HTR-8/SVneo (cell line): ENCODE measurements at regions not wholly inside any gene's neighbourhood (a gene's known extent, or its start where the extent isn't known, plus 50 kb on each side); places are given as distances from the start of the nearest gene placed in this dataset.

ENCODE experiments used
- DNase-seq: peaks from one replicate; pipeline ENCODE4 v3.0.0; 2011; ENCODE audit warnings: low spot score, mixed read lengths; ENCODE audit not compliant: insufficient read length
- FAIRE-seq: peaks from 2 replicates; lab custom pipeline; 2011; peaks lifted over from hg19 to GRCh38; lab: Jason Lieb, UNC

DNA sequence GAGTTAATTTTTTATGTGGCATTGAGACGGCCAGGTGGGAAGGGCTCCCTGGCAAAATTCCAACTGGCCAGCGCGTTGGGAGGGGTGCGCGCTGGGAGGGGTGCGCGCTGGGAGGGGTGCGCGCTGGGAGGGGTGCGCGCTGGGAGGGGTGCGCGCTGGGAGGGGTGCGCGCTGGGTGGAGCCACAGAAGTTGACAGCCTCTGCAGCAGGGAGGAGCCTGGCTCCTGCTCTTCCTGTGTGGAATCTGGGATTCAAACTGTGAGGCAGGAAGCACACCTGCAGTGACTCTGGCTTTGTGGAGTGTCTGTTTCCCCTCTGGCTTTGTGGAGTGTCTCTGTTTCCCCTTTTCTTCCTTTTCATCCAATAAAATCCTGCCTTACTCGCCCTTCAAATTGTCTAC lies 147.9 kb upstream of the CBLN2 start:
- FAIRE-seq = no peak

GRCh38 chr18:72687736-72688135 lies 143.6 kb upstream of the CBLN2 start:
- no peak for FAIRE-seq
- DNase-seq = no peak

More for the DNA sequence above, 147.9 kb upstream of the CBLN2 start:
- DNase-seq = no peak

DNA sequence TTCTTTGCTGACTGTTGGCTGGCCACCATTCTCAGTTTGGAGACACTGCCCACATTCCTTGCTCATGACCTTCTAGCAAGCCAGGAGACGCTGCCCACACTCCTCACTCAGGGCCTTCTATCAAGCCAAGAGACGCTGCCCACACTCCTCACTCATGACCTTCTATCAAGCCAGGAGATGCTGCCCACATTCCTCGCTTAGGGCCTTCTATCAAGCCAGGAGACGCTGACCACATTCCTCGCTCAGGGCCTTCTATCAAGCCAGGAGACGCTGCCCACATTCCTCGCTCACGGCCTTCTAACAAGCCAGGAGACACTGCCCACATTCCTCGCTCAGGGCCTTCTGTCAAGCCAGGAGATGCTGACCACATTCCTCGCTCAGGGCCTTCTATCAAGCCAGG lies 131.3 kb upstream of the CBLN2 start:
- no peak for FAIRE-seq
- DNase-seq = peak; percentile 13

GRCh38 chr18:72674710-72675109 lies 130.6 kb upstream of the CBLN2 start:
- DNase-seq = no peak
- FAIRE-seq = no peak

DNA sequence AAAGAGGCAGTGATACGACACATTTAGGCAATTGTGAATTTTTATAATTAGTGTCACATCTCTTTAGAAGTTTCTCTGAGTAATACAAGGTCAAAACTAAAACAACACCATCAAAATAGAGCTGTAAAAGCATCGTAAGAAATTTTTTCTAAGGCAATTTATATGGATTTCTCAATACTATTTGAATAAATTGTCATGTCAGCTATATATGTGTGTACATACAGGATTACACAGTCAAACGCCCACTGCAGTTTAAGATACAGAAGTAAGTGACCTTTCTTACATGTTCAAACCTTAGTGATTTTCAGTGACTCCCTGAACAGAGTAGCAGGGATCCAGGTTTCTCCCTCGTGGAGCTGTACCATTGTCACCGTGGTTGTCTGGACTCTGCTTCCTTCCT lies 129.1 kb upstream of the CBLN2 start:
- FAIRE-seq = no peak
- no peak for DNase-seq

DNA sequence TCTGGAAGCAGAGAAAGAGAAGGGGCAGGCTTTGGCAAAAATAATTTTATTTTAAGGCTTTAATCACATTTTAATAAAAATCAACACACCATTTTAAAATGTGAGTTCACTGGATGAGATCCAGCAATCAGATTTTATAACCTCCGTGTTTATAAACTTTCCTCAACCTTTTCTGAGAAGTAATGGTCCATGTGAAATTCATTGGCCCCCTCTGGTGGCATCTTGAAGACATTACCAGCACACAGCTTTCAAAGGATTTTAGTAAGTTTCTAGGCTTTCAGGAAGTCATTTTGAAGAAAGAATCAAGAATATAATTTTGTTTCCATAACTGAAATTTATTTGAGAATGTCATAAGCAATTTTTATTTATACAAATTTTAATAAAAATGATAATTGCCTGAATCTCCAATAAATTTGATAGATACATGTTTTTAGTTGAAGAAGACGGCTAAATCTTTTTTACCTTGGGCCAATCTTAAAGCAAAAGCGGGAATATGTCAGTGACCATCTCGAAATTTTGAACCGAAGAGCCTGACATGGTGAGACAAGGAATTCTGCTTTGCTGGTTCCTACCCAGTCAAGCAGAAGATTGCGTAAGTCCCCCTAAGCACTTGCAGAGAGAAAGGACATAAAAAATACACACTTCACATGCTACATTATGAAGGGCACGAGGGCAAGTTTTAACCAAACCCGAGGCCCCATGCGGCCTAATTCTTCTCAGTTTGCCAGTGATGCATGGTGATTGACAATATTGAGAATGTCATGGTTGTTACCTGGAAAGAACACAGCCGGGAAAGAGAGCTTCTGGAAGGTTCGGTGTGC lies 128.4 kb upstream of the CBLN2 start:
- DNase-seq = no peak
- no peak for FAIRE-seq

DNA sequence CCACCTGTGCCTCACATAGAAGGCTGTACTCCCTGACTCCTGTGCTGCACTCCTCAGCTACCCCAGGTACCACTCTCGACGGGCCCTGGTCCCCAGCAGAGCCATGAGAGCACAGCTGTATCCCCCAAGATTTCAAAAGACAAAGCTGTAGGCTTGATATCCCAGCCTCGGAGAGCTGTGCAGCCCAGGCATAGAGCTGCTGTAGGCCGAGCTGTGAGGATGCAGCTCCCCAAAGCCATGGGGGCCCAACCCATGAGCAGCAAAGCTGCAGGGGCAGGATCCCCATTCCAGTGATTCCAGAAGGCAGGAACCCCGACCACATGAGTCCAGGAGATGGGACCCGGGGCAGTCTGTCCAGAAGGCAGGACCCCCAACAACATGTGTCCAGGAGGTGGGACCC lies 123.8 kb upstream of the CBLN2 start:
- no peak for FAIRE-seq
- DNase-seq = no peak

DNA sequence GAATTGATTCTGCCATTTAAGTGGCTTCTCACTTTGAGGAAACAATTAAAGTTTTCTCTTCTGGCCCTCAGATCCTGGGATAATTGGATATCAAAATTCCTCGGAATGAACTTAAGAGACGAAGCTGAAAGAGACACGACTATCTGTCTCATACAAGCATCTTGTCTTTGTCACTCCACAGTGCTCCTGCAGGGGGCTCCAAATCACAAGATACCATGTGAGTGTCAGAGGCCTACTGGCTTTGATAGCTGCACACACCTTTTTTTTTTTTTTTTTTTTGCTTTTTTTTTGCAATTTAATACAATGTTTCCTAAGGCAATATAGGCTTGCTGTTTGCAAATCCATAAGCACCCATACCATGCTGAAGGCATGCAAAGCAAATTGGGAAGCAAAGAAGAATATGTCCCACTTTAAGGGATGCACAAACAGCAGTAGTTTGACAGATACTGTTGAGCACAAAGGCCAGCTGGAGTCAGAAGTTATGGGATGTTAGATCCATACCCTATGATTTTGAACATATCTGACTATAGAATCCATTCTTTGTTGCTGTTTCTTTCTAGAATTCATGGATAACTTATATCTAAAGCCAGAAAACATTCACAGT lies 109.0 kb upstream of the CBLN2 start:
- DNase-seq (peak; percentile 10), FAIRE-seq (no peak)

GRCh38 chr18:72651033-72651432 lies 106.9 kb upstream of the CBLN2 start:
- FAIRE-seq = no peak

DNA sequence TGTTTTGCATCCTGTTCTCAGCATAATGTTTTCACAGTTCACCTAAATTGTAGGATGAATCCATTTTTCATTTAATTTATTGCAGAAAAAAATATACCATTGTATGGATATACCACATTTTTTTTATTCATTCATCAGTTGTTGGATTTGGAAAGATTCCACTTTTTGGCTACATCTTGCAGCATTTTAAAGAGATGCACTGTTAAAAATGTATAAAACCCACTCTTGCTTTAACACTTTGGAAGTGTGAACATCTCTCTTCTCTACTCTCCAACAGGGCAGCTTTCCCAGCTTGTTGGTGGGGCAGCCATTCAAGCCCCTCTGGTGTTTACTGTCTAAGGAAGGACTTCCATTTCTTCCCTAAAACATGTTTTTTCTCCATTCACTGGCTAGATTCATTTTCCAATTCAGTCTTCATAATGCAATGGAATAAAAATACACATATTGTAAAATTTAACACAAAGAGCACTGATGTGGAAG lies 104.4 kb upstream of the CBLN2 start:
- FAIRE-seq = no peak

More at GRCh38 chr18:72651033-72651432, 106.9 kb upstream of the CBLN2 start:
- DNase-seq = no peak

DNA sequence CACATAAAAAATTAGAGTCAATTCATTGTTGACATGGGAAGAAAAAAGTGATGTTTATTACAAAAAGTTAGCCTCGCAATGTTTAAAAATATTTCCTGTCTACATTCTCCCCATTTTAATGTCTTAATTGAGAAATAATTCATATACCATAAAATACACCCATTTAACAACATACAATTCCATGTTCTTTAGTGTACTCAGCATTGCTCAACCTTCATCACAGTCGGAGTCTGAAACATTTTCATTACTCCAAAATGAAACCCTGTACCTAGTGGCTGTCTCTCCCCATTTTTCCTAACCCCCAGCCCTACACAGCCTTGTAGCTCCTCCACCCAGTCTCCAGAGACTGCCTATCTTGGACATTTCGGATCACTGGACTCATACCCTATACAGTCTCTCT lies 103.9 kb upstream of the CBLN2 start:
- FAIRE-seq = no peak
- DNase-seq = no peak

More for the DNA sequence above, 104.4 kb upstream of the CBLN2 start:
- no peak for DNase-seq

- DNase-seq (no peak), FAIRE-seq (no peak)
Observed at GRCh38 chr18:72640557-72640956, 96.4 kb upstream of the CBLN2 start.

- no peak for FAIRE-seq
- no peak for DNase-seq
Observed at GRCh38 chr18:72638376-72638775, 94.2 kb upstream of the CBLN2 start.

DNA sequence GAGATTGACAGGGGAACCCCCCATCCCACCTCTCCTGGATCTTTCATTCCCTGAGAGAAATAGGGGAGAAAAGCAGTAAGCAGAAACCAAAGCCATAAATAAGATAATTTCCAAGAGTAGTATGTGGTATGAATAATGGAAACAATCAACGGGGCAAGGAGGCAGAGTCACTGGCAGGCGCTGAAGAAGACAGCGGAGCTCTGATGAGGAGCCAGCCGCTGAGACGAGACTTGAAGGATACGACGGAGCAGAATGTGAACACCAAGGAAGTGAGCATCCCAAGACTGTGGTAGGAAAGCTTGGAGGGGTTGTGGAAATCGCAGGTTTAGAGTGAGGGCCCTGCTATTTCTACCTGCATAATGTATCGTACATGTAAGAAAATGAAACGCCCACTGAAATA lies 93.6 kb upstream of the CBLN2 start:
- DNase-seq = no peak
- FAIRE-seq = no peak

DNA sequence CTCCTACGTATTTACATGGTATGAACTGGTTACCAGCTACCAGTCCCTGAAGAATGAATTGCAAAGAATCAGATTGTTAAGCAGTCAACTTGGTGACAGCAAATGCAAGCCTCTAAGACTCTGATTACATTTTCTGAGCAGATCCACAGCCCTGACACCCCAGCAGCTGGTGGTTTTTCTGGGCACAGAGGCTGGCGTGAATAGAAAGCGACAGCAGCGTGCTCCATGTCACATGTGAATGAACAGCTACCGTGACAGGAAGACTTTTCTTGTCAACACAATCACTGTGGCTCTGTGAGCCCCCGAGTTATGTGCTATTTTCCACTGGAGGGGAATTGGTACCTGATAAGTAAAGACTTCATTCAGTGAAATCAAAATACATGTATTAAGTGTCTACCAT lies 93.2 kb upstream of the CBLN2 start:
- FAIRE-seq = no peak
- DNase-seq = no peak

- DNase-seq (no peak), FAIRE-seq (no peak)
Observed at GRCh38 chr18:72636611-72637010, 92.5 kb upstream of the CBLN2 start.

- DNase-seq (no peak), FAIRE-seq (no peak)
Observed at GRCh38 chr18:72634500-72634899, 90.4 kb upstream of the CBLN2 start.

- FAIRE-seq = no peak
- DNase-seq = no peak
Observed at GRCh38 chr18:72630991-72631390, 86.8 kb upstream of the CBLN2 start.

DNA sequence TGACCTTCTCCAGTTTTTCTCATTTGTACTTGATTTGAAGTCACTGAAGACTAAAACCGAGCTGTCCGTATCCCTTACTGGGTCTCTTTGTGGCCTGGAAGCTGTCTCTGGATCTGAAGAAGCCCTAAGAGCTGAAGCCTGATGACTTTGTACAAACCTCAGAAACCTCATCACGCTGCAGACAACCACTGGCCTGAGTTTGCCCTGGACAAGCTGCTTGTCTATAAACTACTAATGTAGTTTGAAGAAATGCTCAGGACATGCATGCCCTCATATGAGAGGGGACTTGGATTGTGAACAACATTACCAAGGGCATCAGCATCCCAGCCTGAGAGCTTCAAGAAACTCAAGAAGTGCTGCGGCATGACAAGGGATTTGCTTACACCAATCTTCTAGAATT lies 79.3 kb upstream of the CBLN2 start:
- no peak for FAIRE-seq

GRCh38 chr18:72613534-72613930 lies 69.4 kb upstream of the CBLN2 start:
- no peak for DNase-seq
- no peak for FAIRE-seq

More for the DNA sequence above, 79.3 kb upstream of the CBLN2 start:
- no peak for DNase-seq

DNA sequence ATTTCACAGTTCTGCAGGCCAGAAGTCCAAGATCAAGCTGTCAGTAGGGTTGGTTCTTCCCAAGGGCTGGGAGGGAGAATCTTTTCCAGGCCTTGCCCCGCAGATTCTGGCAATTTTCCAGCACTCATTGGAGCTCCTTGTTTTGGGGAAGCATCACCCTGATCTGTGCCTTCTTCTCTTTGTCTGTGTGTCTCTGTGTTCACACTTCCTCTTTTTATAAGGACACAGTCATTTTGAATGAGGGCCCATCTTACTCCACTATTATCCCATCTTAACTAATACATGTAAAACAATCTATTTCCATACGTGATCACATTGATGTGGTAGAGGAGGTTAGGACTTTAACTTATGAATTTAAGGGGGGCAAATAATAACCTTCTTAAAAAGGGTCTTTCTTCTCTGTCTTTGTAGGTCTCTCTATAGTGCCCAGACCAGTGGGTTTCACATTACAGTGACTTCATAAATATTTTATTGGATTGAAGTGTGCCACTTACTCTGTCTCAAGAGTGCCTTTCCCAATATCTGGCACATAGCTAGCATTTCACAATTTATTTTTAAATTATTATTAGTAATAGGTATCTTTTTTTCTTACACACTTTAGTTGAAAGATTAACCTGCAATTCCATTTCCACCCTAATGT lies 68.9 kb upstream of the CBLN2 start:
- DNase-seq (no peak), FAIRE-seq (no peak)
